ENCODE measurements at regions not wholly inside any gene's neighbourhood (a gene's known extent, or its start where the extent isn't known, plus 50 kb on each side); places are given as distances from the start of the nearest gene placed in this dataset.

DNA sequence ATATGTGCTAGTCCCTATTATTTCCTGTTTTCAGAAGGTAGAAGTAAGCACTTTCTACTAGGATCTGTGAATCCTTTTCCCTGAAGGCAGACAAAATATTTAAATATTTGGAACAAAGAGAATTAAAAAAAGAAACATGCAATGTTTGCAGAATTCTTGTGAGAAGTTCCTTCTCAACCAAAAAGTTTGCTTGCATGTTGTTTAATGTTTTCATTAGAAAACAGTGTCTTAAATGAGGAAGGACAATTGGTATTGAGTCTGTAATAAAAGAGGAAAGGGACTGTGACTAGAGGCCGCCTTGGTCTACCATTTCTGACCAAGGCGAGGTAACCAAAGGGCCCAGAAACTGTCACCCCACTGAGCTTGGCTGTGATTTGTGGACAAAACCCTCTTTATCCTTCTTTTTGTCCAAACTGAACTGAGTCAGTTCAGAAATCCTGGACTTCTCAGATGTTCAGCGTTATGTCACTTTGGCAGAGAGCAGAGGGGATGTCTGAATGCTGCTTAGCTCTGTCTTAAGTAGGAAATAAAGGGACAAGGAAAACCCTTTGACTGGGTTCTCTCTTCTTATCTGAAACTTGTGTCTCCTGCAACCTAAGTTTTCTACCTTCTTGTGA lies 129.8 kb upstream of the CPM start:
- no peak for DNase-seq (ENCODE audit: low read depth)

DNA sequence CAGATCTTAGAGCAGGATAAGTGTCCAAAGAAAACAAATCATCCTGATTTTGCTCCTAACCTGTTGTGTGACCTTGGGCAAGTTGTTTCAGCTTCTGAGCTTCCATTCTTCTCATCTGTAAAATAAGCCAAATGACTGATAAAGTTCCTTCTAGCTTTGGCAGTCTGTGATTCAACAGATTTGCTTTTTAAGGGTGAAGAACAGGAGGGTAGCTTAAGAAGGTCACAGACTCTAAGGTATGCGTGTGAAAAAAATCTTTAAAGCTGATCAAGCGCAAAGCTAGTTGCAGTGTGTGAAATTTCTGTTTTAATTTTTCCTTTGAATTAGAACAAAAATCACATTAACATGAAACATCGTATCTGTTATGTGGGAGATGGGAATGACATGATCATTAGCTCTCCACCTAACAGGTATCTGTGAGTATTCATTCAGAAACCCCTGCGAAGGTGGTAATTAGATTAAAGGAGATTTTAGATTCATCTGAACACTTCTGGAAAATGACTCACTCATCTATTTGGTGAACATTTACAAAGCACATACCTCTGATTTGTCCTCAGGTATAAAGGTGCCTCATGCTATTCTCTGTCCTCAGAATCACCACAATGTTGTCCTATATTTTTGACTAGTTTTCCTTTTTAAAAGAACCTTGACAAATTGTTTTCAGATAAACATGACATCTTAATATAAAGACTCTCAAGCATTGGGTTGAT lies 131.9 kb upstream of the CPM start:
- no peak for DNase-seq (ENCODE audit: low read depth)

- DNase-seq (ENCODE audit: low read depth) = no peak
Measured at GRCh38 chr12:69065775-69066174, 132.8 kb upstream of the CPM start.

GRCh38 chr12:69066492-69067373 lies 133.8 kb upstream of the CPM start:
- no peak for DNase-seq (ENCODE audit: low read depth)

GRCh38 chr12:69067713-69068112 lies 134.7 kb upstream of the CPM start:
- DNase-seq (ENCODE audit: low read depth) = no peak

GRCh38 chr12:69068448-69068847 lies 135.5 kb upstream of the CPM start:
- peak; percentile 28 for DNase-seq (ENCODE audit: low read depth)

DNA sequence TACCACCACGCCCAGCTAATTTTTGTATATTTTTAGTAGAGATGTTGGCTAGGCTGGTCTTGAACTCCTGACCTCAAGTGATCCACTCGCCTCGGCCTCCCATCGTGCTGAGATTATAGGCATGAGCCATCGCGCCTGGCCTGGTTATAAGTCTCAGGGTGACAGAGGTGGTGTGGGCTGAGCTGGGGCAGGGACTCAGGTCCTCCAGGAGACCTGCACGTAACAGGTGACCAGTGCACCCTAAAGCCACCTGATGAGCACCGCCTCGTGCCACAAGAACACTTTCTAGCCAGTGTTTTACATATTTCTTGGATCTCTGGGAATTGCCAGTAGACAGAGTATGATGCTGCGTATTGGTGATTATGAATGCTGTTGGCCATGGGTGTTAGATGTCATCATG lies 136.5 kb upstream of the CPM start:
- no peak for DNase-seq (ENCODE audit: low read depth)

DNA sequence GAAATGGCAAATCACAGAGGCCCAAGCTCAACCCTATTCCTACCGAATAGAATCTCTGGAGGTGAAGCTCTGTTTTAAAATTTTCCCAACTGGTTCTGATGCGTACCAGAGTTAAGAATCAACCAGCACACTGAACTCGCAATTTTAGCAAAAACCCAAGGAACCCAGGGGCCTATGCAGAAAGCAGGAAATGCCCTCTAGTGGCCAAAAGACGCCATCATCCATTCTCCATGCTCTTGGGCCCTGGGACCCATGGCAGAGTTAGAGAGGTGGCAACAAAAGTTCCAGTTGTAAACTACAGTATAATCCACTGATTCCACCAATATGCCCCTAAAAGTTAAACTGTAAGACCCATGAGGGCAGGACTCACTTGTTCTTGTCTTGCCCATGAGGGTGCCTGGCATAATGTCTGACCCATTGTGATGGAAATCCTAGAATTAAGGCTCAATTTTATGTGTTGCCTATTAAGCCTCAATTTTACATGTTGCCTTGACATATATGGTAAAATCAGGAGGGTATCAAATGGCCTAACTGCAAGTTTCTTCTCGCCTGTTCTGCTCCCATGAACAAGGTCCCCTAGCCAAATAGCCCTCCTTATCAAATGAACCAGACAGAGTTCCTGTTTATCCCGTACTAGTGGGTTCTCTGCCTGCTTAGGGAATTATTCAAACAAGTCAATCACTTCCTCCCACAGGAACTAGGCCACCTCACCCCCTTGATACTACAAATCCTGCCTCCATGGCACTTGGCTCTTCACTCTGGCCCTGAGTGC lies 137.5 kb upstream of the CPM start:
- peak; percentile 60 for DNase-seq (ENCODE audit: low read depth)

GRCh38 chr12:69071091-69071370 lies 138.1 kb upstream of the CPM start:
- no peak for DNase-seq (ENCODE audit: low read depth)

- DNase-seq (ENCODE audit: low read depth) = no peak
Measured at GRCh38 chr12:69073035-69073434, 140.1 kb upstream of the CPM start.

- DNase-seq (ENCODE audit: low read depth) = no peak
Measured at GRCh38 chr12:69074556-69075349, 141.8 kb upstream of the CPM start.

- DNase-seq (ENCODE audit: low read depth) = no peak
Measured at GRCh38 chr12:69083689-69084088, 150.7 kb upstream of the CPM start.

- DNase-seq (ENCODE audit: low read depth) = no peak
Measured at GRCh38 chr12:69084816-69085378, 151.9 kb upstream of the CPM start.

GRCh38 chr12:69085852-69086251 lies 152.9 kb upstream of the CPM start:
- DNase-seq (ENCODE audit: low read depth) = no peak

- DNase-seq (ENCODE audit: low read depth) = no peak
Measured at GRCh38 chr12:69087986-69088385, 151.4 kb upstream of the CPSF6 start.

GRCh38 chr12:69090722-69091121 lies 148.6 kb upstream of the CPSF6 start:
- no peak for DNase-seq (ENCODE audit: low read depth)

DNA sequence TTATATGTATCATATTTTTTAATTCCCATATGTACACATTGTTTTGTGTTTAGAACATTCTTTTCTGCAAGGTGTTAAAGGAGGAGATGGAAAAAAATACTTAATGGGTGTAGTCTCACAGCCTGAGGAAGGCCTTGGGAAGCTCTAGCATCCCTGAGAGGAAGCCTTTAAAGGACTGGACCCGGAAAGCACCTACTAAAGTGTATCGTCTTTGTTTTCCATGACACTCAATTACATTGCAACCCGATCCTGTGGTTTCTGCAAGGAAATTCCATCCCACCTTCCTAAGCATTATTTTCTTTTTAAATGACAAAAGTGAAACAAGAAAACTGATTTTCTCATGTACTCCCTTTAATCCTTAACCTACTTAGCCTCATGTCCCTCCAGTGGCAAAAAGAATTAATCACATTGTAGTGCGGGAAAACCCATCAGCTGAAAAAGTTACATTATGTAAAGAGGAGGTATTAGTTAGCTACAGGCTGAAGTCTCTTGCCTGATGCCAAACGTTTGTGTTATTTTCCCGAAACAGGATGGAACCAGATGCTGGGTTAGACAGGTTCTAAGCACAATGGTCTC lies 147.8 kb upstream of the CPSF6 start:
- DNase-seq (ENCODE audit: low read depth) = no peak

DNA sequence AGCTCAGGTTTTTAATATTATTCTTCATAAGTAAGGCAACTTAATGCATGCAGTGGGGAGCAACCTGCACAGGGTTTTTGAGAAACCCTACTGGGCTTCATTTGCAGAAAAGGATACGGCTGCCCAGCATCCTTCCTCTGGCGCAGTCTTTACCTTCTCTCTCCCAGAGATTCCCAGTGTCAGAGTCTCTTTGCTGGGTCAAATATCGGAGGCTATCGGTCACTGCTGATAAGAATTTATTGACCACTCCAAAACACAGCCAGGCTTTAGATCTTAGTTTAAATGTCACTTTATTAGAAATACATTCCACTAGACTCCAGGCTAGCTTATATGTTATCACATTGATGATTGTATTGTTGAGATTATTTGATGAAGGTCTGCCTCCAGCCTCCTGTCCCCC lies 147.2 kb upstream of the CPSF6 start:
- no peak for DNase-seq (ENCODE audit: low read depth)

GRCh38 chr12:69094606-69095216 lies 144.7 kb upstream of the CPSF6 start:
- no peak for DNase-seq (ENCODE audit: low read depth)

GRCh38 chr12:69095765-69096477 lies 143.4 kb upstream of the CPSF6 start:
- DNase-seq (ENCODE audit: low read depth) = no peak
